ENCODE measurements at regions not wholly inside any gene's neighbourhood (a gene's known extent, or its start where the extent isn't known, plus 50 kb on each side); places are given as distances from the start of the nearest gene placed in this dataset.

GRCh38 chr9:11144746-11145145, 531.9 kb upstream of the PTPRD start:
- no peaks in the 10 kb centered on the region for H3K9me3 Mint-ChIP-seq
- H3K4me3 Mint-ChIP-seq: no peak overlapping the region
- no peak overlapping the region for H3K27ac Mint-ChIP-seq
- H3K27me3 Mint-ChIP-seq (ENCODE audit: low read depth): no peaks in the 10 kb centered on the region
- no peaks in the 10 kb centered on the region for H3K36me3 Mint-ChIP-seq
- H3K4me1 Mint-ChIP-seq: no peaks in the 10 kb centered on the region
- POLR2A ChIA-PET: no interaction called here
- CTCF ChIA-PET: no interaction called here
- no peak for ATAC-seq
- no peak for TF ChIP-seq ZNF423 (CRISPR knock-in tag; IDR thresholded peaks at IDR 0.05)
- TF ChIP-seq GABPB1 (CRISPR knock-in tag; IDR thresholded peaks at IDR 0.05): no peak
- TF ChIP-seq, protein P1, sequence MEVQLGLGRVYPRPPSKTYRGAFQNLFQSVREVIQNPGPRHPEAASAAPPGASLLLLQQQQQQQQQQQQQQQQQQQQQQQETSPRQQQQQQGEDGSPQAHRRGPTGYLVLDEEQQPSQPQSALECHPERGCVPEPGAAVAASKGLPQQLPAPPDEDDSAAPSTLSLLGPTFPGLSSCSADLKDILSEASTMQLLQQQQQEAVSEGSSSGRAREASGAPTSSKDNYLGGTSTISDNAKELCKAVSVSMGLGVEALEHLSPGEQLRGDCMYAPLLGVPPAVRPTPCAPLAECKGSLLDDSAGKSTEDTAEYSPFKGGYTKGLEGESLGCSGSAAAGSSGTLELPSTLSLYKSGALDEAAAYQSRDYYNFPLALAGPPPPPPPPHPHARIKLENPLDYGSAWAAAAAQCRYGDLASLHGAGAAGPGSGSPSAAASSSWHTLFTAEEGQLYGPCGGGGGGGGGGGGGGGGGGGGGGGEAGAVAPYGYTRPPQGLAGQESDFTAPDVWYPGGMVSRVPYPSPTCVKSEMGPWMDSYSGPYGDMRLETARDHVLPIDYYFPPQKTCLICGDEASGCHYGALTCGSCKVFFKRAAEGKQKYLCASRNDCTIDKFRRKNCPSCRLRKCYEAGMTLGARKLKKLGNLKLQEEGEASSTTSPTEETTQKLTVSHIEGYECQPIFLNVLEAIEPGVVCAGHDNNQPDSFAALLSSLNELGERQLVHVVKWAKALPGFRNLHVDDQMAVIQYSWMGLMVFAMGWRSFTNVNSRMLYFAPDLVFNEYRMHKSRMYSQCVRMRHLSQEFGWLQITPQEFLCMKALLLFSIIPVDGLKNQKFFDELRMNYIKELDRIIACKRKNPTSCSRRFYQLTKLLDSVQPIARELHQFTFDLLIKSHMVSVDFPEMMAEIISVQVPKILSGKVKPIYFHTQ (CRISPR knock-in tag; IDR thresholded peaks at IDR 0.05): no peak
- no peak for TF ChIP-seq PRRX2 (CRISPR knock-in tag; IDR thresholded peaks at IDR 0.05)
- TF ChIP-seq E2F1 (CRISPR knock-in tag; IDR thresholded peaks at IDR 0.05): no peak
- no peak for TF ChIP-seq TEAD1 (CRISPR knock-in tag; IDR thresholded peaks at IDR 0.05)
- no peak for TF ChIP-seq JUN (CRISPR knock-in tag; IDR thresholded peaks at IDR 0.05)
- no peak for TF ChIP-seq NFE2L1 (CRISPR knock-in tag; IDR thresholded peaks at IDR 0.05)
- TF ChIP-seq RELA (CRISPR knock-in tag; IDR thresholded peaks at IDR 0.05; ENCODE audit: borderline replicate concordance): no peak
- TF ChIP-seq, protein P2, sequence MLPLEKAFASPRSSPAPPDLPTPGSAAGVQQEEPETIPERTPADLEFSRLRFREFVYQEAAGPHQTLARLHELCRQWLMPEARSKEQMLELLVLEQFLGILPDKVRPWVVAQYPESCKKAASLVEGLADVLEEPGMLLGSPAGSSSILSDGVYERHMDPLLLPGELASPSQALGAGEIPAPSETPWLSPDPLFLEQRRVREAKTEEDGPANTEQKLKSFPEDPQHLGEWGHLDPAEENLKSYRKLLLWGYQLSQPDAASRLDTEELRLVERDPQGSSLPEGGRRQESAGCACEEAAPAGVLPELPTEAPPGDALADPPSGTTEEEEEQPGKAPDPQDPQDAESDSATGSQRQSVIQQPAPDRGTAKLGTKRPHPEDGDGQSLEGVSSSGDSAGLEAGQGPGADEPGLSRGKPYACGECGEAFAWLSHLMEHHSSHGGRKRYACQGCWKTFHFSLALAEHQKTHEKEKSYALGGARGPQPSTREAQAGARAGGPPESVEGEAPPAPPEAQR (CRISPR knock-in tag; IDR thresholded peaks at IDR 0.05): no peak
- no peak for TF ChIP-seq MYBL2 (CRISPR knock-in tag; IDR thresholded peaks at IDR 0.05)
- TF ChIP-seq, protein P3, sequence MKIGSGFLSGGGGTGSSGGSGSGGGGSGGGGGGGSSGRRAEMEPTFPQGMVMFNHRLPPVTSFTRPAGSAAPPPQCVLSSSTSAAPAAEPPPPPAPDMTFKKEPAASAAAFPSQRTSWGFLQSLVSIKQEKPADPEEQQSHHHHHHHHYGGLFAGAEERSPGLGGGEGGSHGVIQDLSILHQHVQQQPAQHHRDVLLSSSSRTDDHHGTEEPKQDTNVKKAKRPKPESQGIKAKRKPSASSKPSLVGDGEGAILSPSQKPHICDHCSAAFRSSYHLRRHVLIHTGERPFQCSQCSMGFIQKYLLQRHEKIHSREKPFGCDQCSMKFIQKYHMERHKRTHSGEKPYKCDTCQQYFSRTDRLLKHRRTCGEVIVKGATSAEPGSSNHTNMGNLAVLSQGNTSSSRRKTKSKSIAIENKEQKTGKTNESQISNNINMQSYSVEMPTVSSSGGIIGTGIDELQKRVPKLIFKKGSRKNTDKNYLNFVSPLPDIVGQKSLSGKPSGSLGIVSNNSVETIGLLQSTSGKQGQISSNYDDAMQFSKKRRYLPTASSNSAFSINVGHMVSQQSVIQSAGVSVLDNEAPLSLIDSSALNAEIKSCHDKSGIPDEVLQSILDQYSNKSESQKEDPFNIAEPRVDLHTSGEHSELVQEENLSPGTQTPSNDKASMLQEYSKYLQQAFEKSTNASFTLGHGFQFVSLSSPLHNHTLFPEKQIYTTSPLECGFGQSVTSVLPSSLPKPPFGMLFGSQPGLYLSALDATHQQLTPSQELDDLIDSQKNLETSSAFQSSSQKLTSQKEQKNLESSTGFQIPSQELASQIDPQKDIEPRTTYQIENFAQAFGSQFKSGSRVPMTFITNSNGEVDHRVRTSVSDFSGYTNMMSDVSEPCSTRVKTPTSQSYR (CRISPR knock-in tag; IDR thresholded peaks at IDR 0.05): no peak
- TF ChIP-seq, protein P4, sequence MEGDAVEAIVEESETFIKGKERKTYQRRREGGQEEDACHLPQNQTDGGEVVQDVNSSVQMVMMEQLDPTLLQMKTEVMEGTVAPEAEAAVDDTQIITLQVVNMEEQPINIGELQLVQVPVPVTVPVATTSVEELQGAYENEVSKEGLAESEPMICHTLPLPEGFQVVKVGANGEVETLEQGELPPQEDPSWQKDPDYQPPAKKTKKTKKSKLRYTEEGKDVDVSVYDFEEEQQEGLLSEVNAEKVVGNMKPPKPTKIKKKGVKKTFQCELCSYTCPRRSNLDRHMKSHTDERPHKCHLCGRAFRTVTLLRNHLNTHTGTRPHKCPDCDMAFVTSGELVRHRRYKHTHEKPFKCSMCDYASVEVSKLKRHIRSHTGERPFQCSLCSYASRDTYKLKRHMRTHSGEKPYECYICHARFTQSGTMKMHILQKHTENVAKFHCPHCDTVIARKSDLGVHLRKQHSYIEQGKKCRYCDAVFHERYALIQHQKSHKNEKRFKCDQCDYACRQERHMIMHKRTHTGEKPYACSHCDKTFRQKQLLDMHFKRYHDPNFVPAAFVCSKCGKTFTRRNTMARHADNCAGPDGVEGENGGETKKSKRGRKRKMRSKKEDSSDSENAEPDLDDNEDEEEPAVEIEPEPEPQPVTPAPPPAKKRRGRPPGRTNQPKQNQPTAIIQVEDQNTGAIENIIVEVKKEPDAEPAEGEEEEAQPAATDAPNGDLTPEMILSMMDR (IDR thresholded peaks at IDR 0.05): no peak
- TF ChIP-seq, protein P5, sequence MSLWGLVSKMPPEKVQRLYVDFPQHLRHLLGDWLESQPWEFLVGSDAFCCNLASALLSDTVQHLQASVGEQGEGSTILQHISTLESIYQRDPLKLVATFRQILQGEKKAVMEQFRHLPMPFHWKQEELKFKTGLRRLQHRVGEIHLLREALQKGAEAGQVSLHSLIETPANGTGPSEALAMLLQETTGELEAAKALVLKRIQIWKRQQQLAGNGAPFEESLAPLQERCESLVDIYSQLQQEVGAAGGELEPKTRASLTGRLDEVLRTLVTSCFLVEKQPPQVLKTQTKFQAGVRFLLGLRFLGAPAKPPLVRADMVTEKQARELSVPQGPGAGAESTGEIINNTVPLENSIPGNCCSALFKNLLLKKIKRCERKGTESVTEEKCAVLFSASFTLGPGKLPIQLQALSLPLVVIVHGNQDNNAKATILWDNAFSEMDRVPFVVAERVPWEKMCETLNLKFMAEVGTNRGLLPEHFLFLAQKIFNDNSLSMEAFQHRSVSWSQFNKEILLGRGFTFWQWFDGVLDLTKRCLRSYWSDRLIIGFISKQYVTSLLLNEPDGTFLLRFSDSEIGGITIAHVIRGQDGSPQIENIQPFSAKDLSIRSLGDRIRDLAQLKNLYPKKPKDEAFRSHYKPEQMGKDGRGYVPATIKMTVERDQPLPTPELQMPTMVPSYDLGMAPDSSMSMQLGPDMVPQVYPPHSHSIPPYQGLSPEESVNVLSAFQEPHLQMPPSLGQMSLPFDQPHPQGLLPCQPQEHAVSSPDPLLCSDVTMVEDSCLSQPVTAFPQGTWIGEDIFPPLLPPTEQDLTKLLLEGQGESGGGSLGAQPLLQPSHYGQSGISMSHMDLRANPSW (CRISPR knock-in tag; conservative IDR thresholded peaks at IDR 0.05; ENCODE audit: low read depth): no peak
- no peak for DNase-seq (ENCODE audit: low spot score)
